Right renal pelvis (tissue), 4 donors: ENCODE measurements at regions not wholly inside any gene's neighbourhood (a gene's known extent, or its start where the extent isn't known, plus 50 kb on each side); places are given as distances from the start of the nearest gene placed in this dataset.

Experiments
- DNase-seq, 4 donors: peaks; one replicate each; pipeline ENCODE4 v3.0.0-alpha.2; 2013; ENCODE audit warnings: low read depth in 4 of 4, low spot score in 3 of 4, missing footprints in 1 of 4

GRCh38 chr1:117678246-117678977 is 72.6 kb downstream of the TENT5C start:
- DNase-seq = no peak

- no peak for DNase-seq
These were observed 73.5 kb downstream of the TENT5C start for GRCh38 chr1:117679299-117679698.

- no peak for DNase-seq
These were observed 74.0 kb downstream of the TENT5C start for GRCh38 chr1:117679868-117680267.

GRCh38 chr1:117680316-117681002 is 74.6 kb downstream of the TENT5C start:
- DNase-seq = no peak

- no peak for DNase-seq
These were observed 75.4 kb downstream of the TENT5C start for GRCh38 chr1:117681093-117681900.

- no peak for DNase-seq
These were observed 76.0 kb downstream of the TENT5C start for GRCh38 chr1:117681901-117682250.

- no peak for DNase-seq
These were observed 76.5 kb downstream of the TENT5C start for GRCh38 chr1:117682372-117682771.

- no peak for DNase-seq
These were observed 77.9 kb downstream of the TENT5C start for GRCh38 chr1:117683571-117684285.

- no peak for DNase-seq
These were observed 80.3 kb downstream of the TENT5C start for GRCh38 chr1:117685936-117686806.

- DNase-seq = no peak
These were observed 81.1 kb downstream of the TENT5C start for GRCh38 chr1:117686907-117687306.

- DNase-seq = no peak
These were observed 84.3 kb downstream of the TENT5C start for GRCh38 chr1:117689997-117690625.

GRCh38 chr1:117691942-117692341 is 86.1 kb downstream of the TENT5C start:
- no peak for DNase-seq

- no peak for DNase-seq
These were observed 88.7 kb downstream of the TENT5C start for GRCh38 chr1:117694543-117694942.

GRCh38 chr1:117695796-117696490 is 90.1 kb downstream of the TENT5C start:
- DNase-seq = no peak

GRCh38 chr1:117696561-117696960 is 90.7 kb downstream of the TENT5C start:
- DNase-seq = no peak

- DNase-seq = no peak
These were observed 91.5 kb downstream of the TENT5C start for GRCh38 chr1:117697220-117697781.

GRCh38 chr1:117698398-117699160 is 92.7 kb downstream of the TENT5C start:
- no peak for DNase-seq

- DNase-seq = no peak
These were observed 94.1 kb downstream of the TENT5C start for GRCh38 chr1:117699953-117700352.
